Globus pallidus (tissue), 1 donor: ENCODE measurements at regions not wholly inside any gene's neighbourhood (a gene's known extent, or its start where the extent isn't known, plus 50 kb on each side); places are given as distances from the start of the nearest gene placed in this dataset.
"Not testable (repeated sequence)": the region's sequence is repeated elsewhere in the genome, so short reads cannot be mapped to it uniquely, and the experiment has no call there.

Experiments
- DNase-seq: peaks from one replicate; pipeline ENCODE4 v3.0.0-alpha.2; 2015; ENCODE audit warnings: low spot score

GRCh38 chr12:11539156-11539555, 110.3 kb upstream of the ETV6 start:
- no peak for DNase-seq

GRCh38 chr12:11540156-11540555, 109.3 kb upstream of the ETV6 start:
- DNase-seq, result no peak

GRCh38 chr12:11540615-11541310, 108.7 kb upstream of the ETV6 start:
- DNase-seq, result no peak

GRCh38 chr12:11542599-11542998, 106.9 kb upstream of the ETV6 start:
- DNase-seq, result no peak

GRCh38 chr12:11543457-11544158, 105.9 kb upstream of the ETV6 start:
- no peak for DNase-seq

- no peak for DNase-seq
These were observed 103.8 kb upstream of the ETV6 start for GRCh38 chr12:11545484-11546330.

GRCh38 chr12:11546582-11547270, 102.7 kb upstream of the ETV6 start:
- peak; percentile 1 for DNase-seq

GRCh38 chr12:11547271-11547646, 102.2 kb upstream of the ETV6 start:
- DNase-seq, result not testable (repeated sequence)

- DNase-seq, result no peak
These were observed 100.4 kb upstream of the ETV6 start for GRCh38 chr12:11549119-11549518.

GRCh38 chr12:11553871-11554533, 95.5 kb upstream of the ETV6 start:
- peak; percentile 35 for DNase-seq

- no peak for DNase-seq
These were observed 94.3 kb upstream of the ETV6 start for GRCh38 chr12:11555195-11555594.

GRCh38 chr12:11555743-11556625, 93.5 kb upstream of the ETV6 start:
- DNase-seq, result no peak

GRCh38 chr12:11556682-11557081, 92.8 kb upstream of the ETV6 start:
- no peak for DNase-seq

- no peak for DNase-seq
These were observed 89.7 kb upstream of the ETV6 start for GRCh38 chr12:11559626-11560340.

- no peak for DNase-seq
These were observed 88.1 kb upstream of the ETV6 start for GRCh38 chr12:11561411-11561810.

- no peak for DNase-seq
These were observed 85.4 kb upstream of the ETV6 start for GRCh38 chr12:11563785-11564739.

- no peak for DNase-seq
These were observed 84.4 kb upstream of the ETV6 start for GRCh38 chr12:11564984-11565651.

- no peak for DNase-seq
These were observed 83.7 kb upstream of the ETV6 start for GRCh38 chr12:11565752-11566151.
